ENCODE measurements at regions not wholly inside any gene's neighbourhood (a gene's known extent, or its start where the extent isn't known, plus 50 kb on each side); places are given as distances from the start of the nearest gene placed in this dataset.

DNA sequence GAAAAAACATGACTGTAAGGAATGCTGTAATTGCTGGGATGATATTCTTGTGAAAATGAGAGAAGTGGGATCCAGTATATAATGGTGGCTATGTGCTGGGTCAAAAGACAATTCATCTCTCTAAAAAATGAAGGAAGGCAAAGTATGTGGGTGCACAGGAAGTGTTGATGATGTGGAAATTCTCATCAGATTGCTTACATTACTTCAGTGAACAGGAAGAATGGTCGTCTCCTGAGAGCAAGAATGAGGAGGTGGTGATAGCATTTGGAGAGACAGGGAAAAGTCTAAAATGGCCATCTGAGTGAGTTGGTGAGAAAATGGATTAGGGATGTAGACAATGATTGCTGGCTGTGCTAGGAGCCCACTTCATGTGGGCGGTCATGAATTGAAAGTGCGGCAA is 253.5 kb upstream of the NREP start:
- intact Hi-C loops (cut with micrococcal nuclease; ENCODE audit: unreplicated experiment), result no loop called here
- Histone ChIP-seq H3K36me3 (ENCODE audit: insufficient read depth, low read length) (no peaks in the 10 kb centered on the region), H3K4me3 (ENCODE audit: low read depth, low read length, poor library complexity, severe bottlenecking) (no peak overlapping the region), H3K4me1 (ENCODE audit: insufficient read depth, low read length, poor library complexity, severe bottlenecking) (no peaks in the 10 kb centered on the region), H3K9me2 (ENCODE audit: insufficient read depth, low read length) (no peaks in the 10 kb centered on the region), H4K20me1 (ENCODE audit: insufficient read depth, low read length) (no peaks in the 10 kb centered on the region), H2AFZ (ENCODE audit: low read length) (no peak overlapping the region), H3K27ac (ENCODE audit: low read depth, low read length, poor library complexity, severe bottlenecking) (no peak overlapping the region), H3K4me2 (ENCODE audit: low read length) (no peak overlapping the region), H3K79me2 (ENCODE audit: insufficient read depth, low read depth, low read length) (no peaks in the 10 kb centered on the region), H3K9me3 (ENCODE audit: low read length) (no peaks in the 10 kb centered on the region)
- ChIA-PET POLR2A (no interaction called here), CTCF (ENCODE audit: unreplicated experiment) (no interaction called here)
- BruUV-seq (replicated peaks), result no TSS peak
- TF ChIP-seq, protein P1, sequence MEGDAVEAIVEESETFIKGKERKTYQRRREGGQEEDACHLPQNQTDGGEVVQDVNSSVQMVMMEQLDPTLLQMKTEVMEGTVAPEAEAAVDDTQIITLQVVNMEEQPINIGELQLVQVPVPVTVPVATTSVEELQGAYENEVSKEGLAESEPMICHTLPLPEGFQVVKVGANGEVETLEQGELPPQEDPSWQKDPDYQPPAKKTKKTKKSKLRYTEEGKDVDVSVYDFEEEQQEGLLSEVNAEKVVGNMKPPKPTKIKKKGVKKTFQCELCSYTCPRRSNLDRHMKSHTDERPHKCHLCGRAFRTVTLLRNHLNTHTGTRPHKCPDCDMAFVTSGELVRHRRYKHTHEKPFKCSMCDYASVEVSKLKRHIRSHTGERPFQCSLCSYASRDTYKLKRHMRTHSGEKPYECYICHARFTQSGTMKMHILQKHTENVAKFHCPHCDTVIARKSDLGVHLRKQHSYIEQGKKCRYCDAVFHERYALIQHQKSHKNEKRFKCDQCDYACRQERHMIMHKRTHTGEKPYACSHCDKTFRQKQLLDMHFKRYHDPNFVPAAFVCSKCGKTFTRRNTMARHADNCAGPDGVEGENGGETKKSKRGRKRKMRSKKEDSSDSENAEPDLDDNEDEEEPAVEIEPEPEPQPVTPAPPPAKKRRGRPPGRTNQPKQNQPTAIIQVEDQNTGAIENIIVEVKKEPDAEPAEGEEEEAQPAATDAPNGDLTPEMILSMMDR (conservative IDR thresholded peaks at IDR 0.05; ENCODE audit: low read length), result no peak
- no peak for TF ChIP-seq EZH2phosphoT487 (IDR thresholded peaks at IDR 0.05; ENCODE audit: borderline replicate concordance, low read depth, low read length)
- no peak for DNase-seq (ENCODE audit: low spot score)

DNA sequence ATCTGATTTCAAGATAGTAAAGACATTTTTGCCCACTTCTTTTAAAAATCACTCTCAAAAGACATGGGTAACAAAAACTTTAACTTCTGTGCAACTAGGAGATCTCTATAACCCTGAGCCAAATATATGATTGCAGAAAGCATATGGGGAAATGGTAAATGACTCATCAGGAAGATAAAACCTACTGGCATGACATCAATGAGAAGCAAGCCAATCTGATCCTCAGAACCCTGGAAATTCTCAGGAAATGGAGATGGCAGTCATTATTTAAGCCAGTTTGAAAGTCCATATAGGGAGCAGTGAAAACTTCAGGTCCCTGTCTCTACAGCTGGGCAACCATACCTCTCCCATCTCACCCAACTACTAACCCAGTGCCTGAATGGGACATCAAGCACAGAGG is 249.7 kb upstream of the NREP start:
- Histone ChIP-seq H3K4me3 (ENCODE audit: low read depth, low read length, poor library complexity, severe bottlenecking) (no peak overlapping the region), H4K20me1 (ENCODE audit: insufficient read depth, low read length) (no peaks in the 10 kb centered on the region), H2AFZ (ENCODE audit: low read length) (no peak overlapping the region), H3K9me3 (ENCODE audit: low read length) (no peaks in the 10 kb centered on the region), H3K36me3 (ENCODE audit: insufficient read depth, low read length) (no peaks in the 10 kb centered on the region), H3K79me2 (ENCODE audit: insufficient read depth, low read depth, low read length) (no peaks in the 10 kb centered on the region), H3K4me1 (ENCODE audit: insufficient read depth, low read length, poor library complexity, severe bottlenecking) (no peaks in the 10 kb centered on the region), H3K27ac (ENCODE audit: low read depth, low read length, poor library complexity, severe bottlenecking) (no peak overlapping the region), H3K4me2 (ENCODE audit: low read length) (no peak overlapping the region), H3K9me2 (ENCODE audit: insufficient read depth, low read length) (no peaks in the 10 kb centered on the region)
- intact Hi-C loops (cut with micrococcal nuclease; ENCODE audit: unreplicated experiment), result no loop called here
- TF ChIP-seq, protein P1 (conservative IDR thresholded peaks at IDR 0.05; ENCODE audit: low read length), result no peak
- TF ChIP-seq EZH2phosphoT487 (IDR thresholded peaks at IDR 0.05; ENCODE audit: borderline replicate concordance, low read depth, low read length), result no peak
- no peak for DNase-seq (ENCODE audit: low spot score)
- ChIA-PET POLR2A (no interaction called here), CTCF (ENCODE audit: unreplicated experiment) (no interaction called here)
- no TSS peak for BruUV-seq (replicated peaks)

DNA sequence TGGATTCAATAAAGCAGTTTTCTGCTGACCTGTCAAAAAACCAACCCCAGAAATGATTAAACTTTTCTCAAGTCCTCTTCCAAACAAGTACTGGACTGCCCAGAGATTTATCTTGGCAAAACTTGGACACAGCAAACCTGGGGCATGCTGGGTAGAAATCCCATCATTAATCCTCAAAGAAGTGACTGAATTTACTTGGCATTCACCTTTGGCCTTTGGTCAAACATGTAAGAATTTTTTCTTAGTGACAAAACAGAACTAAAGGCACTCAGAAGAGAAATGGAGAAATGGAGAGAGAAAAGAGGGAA is 248.6 kb upstream of the NREP start:
- no peak for TF ChIP-seq EZH2phosphoT487 (IDR thresholded peaks at IDR 0.05; ENCODE audit: borderline replicate concordance, low read depth, low read length)
- TF ChIP-seq, protein P1 (conservative IDR thresholded peaks at IDR 0.05; ENCODE audit: low read length), result no peak
- no peak overlapping the region for H2AFZ ChIP-seq (ENCODE audit: low read length)
- POLR2A ChIA-PET, result no interaction called here

More for the DNA sequence above, 248.6 kb upstream of the NREP start:
- DNase-seq (ENCODE audit: low spot score), result no peak
- Histone ChIP-seq H3K9me2 (ENCODE audit: insufficient read depth, low read length) (no peaks in the 10 kb centered on the region), H3K4me2 (ENCODE audit: low read length) (no peak overlapping the region), H4K20me1 (ENCODE audit: insufficient read depth, low read length) (no peaks in the 10 kb centered on the region), H3K4me3 (ENCODE audit: low read depth, low read length, poor library complexity, severe bottlenecking) (no peak overlapping the region), H3K36me3 (ENCODE audit: insufficient read depth, low read length) (no peaks in the 10 kb centered on the region), H3K9me3 (ENCODE audit: low read length) (no peaks in the 10 kb centered on the region), H3K4me1 (ENCODE audit: insufficient read depth, low read length, poor library complexity, severe bottlenecking) (no peaks in the 10 kb centered on the region), H3K27ac (ENCODE audit: low read depth, low read length, poor library complexity, severe bottlenecking) (no peak overlapping the region), H3K79me2 (ENCODE audit: insufficient read depth, low read depth, low read length) (no peaks in the 10 kb centered on the region)
- CTCF ChIA-PET (ENCODE audit: unreplicated experiment), result no interaction called here
- no TSS peak for BruUV-seq (replicated peaks)
- intact Hi-C loops (cut with micrococcal nuclease; ENCODE audit: unreplicated experiment), result no loop called here
